HG03354 (cell line): ENCODE measurements at regions not wholly inside any gene's neighbourhood (a gene's known extent, or its start where the extent isn't known, plus 50 kb on each side); places are given as distances from the start of the nearest gene placed in this dataset.
"Not testable (repeated sequence)": the region's sequence is repeated elsewhere in the genome, so short reads cannot be mapped to it uniquely, and the experiment has no call there.

ENCODE experiments used
- ATAC-seq: cut with Tn5 transposase; IDR thresholded peaks from one replicate; pipeline ENCODE4 v1.9.1; 2021; ENCODE audit warnings: mild to moderate bottlenecking; ENCODE audit not compliant: unreplicated experiment, poor library complexity, severe bottlenecking

GRCh38 chr2:195433729-195434128, 223.3 kb upstream of the SLC39A10 start:
- ATAC-seq: not testable (repeated sequence)

GRCh38 chr2:195428673-195429072, 228.4 kb upstream of the SLC39A10 start:
- ATAC-seq: no peak

DNA sequence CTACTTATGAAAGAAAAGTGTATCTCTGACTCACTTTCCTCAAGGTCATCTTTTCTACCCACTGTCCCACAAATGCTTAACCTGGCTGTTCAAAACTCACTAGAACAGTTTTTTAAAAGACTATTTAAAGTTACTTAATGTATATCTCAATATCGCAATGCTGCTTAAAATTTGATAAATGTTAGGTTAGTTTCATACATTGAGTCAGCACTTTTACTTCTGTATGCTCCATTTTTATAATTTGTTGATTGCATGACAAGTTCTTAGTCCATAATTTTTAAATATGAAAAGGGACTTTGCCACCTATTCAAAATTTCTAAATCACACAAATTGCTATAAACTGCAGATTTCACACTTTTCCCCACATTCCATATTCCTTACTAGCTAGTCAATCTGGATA, 231.7 kb upstream of the SLC39A10 start:
- no peak for ATAC-seq

DNA sequence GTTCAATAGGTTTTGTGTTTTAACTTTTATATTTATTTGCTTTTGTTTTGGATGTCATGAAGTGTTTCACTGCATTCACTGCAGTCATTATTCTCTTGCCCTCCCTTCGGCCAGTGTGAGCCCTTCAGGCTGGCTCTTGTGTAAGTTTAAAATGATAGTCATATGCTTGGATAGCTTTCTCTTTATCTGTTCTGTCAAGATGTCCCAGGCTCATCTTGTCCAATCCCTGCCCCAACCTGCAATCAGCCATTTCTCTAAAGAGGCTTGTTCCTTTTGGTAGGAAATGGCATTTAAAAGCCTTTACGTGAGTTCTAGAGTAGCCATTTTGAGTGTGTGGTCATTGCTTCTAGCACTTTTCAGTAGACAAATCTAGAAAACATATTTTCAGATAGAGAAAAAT, 238.0 kb upstream of the SLC39A10 start:
- no peak for ATAC-seq

- ATAC-seq: no peak
Measured at GRCh38 chr2:195414537-195415100, 242.4 kb upstream of the SLC39A10 start.

DNA sequence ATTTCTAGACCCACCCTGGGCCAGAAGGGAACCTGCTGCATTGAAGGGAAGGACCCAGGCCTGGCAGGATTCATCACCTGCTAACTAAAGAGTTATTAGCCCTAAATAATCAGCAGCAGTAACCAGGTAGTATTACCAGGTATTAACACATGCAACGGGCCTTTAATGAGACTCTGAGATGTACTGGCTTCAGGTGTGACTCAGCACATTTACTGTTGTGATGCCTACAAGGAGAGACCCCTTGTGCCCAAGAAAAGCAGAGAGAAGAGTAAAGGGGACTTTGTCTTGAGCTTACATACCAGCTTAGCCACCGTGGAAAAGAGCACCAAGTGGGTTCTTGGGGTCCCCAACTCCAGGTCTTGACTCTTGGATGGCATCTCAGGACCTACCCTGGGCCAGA, 243.1 kb upstream of the SLC39A10 start:
- ATAC-seq: no peak

DNA sequence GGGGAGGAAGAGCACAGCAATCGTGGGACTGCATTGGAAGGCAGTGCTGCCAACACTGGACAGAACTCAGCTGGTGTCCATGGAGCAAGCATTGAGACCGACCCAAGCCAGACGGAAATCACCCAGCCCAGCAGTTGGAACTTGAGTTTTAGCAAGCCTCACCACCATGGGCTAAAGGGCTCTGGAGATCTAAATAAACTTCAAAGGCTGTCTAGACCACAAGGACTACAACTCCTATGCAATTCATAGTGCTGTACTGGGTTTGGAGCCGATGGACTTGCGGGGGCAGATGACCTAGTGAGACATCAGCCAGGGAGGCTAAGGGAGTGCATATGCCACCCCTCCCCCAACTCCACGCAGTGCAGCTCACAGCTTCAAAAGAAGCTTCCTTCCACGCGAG, 243.6 kb upstream of the SLC39A10 start:
- no peak for ATAC-seq

- ATAC-seq: no peak
Measured at GRCh38 chr2:195411219-195411687, 245.8 kb upstream of the SLC39A10 start.

DNA sequence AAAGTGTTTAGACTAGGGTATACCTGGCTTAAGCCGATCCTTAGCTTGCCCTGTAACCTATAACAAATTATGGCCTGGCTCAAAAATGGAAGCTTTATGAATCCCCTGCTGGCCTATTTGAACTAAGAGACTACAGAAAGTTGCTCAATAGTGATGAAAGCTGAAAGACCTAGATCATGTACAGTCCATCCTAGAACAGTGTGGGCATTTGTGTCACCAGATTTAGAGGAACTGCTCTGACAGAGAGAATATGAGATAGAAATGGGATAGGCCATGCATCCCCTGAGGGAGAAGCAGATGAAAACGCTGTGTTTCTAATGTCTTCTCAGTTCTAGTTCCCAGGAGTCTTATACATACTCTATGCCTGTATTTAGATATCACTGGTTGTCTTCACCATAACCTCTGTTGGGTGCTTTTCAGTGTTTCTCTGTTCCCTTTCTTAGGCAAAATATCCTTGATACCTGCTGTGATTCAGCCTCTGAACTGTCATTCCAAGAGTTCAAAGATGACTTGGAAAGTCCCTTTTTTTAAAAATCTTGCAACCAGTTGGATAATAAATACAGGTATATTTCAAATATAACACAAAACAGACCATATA, 246.9 kb upstream of the SLC39A10 start:
- peak; percentile 67 for ATAC-seq

DNA sequence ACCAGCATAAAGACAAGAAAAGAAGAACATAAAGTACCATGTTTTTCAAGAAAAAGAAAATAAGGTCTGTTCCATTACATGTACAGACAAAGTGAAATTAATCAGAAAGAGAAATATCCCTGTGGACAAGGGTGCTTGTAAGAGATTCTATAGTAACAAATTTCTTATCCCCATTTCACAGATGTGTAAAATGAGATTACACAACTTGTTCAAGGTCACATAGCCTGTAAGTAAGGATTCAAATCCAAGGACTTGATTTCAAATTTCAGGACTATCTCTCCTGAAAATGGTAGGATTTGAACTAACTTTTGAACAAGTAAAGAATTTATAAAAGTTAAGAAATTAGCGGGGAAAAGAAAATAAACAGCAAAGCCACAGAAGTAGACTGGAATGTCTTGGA, 248.2 kb upstream of the SLC39A10 start:
- no peak for ATAC-seq

- no peak for ATAC-seq
Measured at GRCh38 chr2:195408196-195408595, 248.8 kb upstream of the SLC39A10 start.

DNA sequence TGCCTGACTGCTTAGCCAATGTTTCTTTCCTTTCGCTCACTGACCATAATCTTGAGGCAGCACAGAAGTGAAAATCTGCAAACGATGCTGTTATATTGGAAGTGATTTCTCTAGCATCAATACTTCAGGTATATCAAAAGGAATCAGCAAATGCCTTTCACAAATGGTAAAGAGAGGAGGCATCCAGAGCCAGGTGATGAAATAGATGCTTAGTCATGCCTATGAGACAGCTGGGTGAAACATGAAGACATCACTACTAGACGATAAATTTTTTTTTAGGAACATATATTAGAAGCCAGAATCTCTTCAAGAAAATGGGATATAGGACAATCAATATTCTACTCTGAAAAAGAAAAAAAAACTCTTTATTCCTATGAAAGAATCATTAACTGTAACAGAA, 249.2 kb upstream of the SLC39A10 start:
- no peak for ATAC-seq

DNA sequence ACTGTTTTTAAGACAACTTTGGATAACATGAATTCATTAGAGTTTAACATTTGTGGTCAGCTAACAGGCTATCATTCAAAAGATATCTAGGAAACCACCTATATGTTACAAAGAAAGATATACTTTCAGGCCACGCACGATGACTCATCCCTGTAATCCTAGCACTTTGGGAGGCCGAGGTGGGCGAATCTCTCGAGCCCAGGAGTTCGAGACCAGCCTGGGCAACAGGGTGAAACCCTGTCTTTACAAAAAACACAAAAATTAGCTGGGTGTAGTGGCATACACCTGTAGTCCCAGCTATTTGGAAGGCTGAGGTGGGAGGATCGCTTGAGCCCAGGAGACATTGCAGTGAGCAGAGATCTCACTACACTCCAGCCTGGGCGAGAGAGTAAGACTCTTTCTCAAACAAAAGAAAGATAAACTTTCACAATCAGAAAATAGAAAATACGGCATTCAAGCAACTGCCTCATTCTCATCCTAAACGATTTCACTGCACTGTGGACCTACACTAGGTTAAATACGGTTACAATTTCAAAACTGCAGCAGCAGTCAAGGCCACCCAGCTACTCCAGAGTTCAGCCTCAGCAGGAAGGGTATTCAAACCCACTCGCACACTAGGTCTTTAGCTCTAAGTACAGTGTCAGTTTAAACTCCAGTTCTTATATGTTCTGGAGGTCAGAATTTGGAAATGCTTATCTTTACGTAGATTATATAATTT, 250.0 kb upstream of the SLC39A10 start:
- peak; percentile 37 for ATAC-seq

- ATAC-seq: no peak
Measured at GRCh38 chr2:195404651-195405050, 252.4 kb upstream of the SLC39A10 start.

DNA sequence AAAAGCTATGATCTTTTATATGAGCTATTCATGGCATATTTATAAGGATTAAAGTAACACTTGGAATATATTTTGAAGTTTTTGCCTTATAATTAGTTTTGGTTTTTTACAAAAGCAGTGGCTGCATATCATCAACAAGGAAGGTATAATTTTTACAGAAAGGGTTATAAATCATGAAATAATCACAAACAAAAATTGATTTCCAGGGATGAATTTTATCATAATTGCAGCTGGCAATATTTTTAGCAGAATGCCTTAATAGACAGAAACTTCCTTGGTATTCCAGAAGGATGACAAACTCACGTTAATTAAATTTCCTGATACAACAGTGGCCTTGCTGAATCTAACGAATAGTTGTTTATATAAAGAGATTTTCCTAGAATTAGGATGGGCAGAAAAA, 260.5 kb upstream of the SLC39A10 start:
- ATAC-seq: no peak

- ATAC-seq: no peak
Measured at GRCh38 chr2:195395362-195395761, 261.7 kb upstream of the SLC39A10 start.

DNA sequence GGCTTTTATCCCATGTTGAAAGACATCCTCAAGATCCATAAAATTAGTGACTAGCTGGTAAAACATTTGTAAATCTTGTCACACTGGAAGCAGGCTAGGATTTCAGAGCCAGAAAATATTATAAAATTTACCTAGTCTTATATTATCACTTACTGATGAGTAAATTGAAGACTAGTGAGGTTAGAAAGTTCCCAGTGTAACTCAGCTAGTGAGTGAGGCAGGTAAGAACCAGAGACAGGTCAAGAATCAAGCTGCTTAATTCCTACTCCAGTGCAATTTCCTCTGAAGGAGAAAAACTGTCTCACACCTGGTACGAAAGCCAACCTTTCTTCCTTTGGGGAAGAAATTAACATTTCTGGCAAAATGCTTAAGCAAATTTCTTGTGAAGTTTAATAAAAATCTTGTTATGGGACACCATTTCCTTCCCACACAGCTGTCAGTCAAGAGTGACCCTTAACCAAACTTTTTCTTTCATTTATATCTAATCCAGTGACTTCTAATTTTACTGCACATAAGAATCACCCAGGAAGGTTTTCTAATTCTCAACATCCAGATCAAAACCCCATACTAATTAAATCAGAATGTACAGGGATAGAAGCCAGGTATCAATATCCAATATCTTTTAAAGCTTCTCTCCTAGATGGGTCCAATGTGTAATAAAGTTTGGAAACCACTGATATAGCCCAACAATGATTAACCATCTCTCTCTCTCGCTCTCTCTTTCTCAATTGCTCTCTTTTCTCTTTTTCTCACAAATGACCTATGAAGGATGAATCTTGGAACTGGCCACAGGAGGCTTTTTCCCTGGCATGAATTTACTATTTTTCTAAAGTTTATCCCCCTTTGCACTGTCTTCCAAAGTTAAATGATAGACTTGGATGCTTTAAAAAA, 264.3 kb upstream of the SLC39A10 start:
- ATAC-seq: peak; percentile 83

GRCh38 chr2:195390686-195391321, 266.2 kb upstream of the SLC39A10 start:
- no peak for ATAC-seq

GRCh38 chr2:195388028-195388427, 269.0 kb upstream of the SLC39A10 start:
- no peak for ATAC-seq

DNA sequence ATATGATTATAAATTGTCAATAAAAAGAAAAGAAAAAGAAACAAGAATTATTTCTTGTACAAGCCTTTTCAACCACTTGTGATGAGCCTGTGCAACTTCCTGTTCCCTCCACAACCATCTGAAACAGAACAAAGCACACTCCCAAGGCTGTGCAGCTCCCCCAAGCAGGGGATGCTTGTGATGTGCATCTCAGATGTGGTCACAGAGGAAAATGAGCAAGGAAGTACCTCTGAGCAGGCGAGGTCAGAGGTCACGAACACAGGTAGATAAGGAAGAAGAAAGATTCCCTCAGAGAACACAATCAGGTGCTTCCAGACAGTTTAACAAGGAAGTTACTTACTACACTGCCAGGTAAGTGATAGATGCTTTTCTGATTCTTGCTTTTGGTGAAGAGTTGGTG, 274.8 kb upstream of the SLC39A10 start:
- peak; percentile 61 for ATAC-seq
